SK-N-MC (cell line): ENCODE measurements at regions not wholly inside any gene's neighbourhood (a gene's known extent, or its start where the extent isn't known, plus 50 kb on each side); places are given as distances from the start of the nearest gene placed in this dataset.
"Not testable (repeated sequence)": the region's sequence is repeated elsewhere in the genome, so short reads cannot be mapped to it uniquely, and the experiment has no call there.

ENCODE experiments used
- DNase-seq: peaks from one replicate; pipeline ENCODE4 v3.0.0-alpha.2; 2011; ENCODE audit warnings: low read depth, low spot score
- H3K27ac ChIP-seq: fragments of 200-600 bp; sonication (generic); 2 replicates; pipeline ENCODE4 v1.5.1; 2016; ENCODE audit warnings: mixed run types
- H3K36me3 ChIP-seq: fragments of 200-600 bp; sonication (generic); 2 replicates; pipeline ENCODE4 v1.6.1; 2017; ENCODE audit warnings: antibody characterized with exemption, low read length, mixed read lengths; ENCODE audit not compliant: insufficient read depth
- H3K4me3 ChIP-seq: fragments of 200-600 bp; sonication (generic); 2 replicates; pipeline ENCODE4 v1.5.1; 2016
- H3K9ac ChIP-seq: fragments of 200-600 bp; sonication (generic); 2 replicates; pipeline ENCODE4 v1.8.0; 2017; ENCODE audit warnings: mixed run types, mixed read lengths; ENCODE audit not compliant: insufficient read length
- H3K9me3 ChIP-seq: fragments of 200-600 bp; sonication (generic); 2 replicates; pipeline ENCODE4 v1.6.1; 2017; ENCODE audit warnings: low read depth, mild to moderate bottlenecking, antibody characterized with exemption, low read length, moderate library complexity, mixed read lengths
- EZH2 ChIP-seq: fragments of 200-600 bp; sonication (generic); IDR thresholded peaks from one replicate; pipeline ENCODE4 v1.6.1; 2017; ENCODE audit warnings: antibody characterized with exemption
- FOXP2 ChIP-seq: optimal IDR thresholded peaks from 2 replicates; pipeline ENCODE3; 2011; ENCODE audit warnings: mild to moderate bottlenecking, moderate library complexity; ENCODE audit not compliant: insufficient read depth; ENCODE audit errors: extremely low read length, control extremely low read depth
- POLR2AphosphoS5 ChIP-seq: IDR thresholded peaks from 2 replicates; pipeline ENCODE4 v1.6.1; 2012; ENCODE audit warnings: mild to moderate bottlenecking, low read depth, low read length, borderline replicate concordance

DNA sequence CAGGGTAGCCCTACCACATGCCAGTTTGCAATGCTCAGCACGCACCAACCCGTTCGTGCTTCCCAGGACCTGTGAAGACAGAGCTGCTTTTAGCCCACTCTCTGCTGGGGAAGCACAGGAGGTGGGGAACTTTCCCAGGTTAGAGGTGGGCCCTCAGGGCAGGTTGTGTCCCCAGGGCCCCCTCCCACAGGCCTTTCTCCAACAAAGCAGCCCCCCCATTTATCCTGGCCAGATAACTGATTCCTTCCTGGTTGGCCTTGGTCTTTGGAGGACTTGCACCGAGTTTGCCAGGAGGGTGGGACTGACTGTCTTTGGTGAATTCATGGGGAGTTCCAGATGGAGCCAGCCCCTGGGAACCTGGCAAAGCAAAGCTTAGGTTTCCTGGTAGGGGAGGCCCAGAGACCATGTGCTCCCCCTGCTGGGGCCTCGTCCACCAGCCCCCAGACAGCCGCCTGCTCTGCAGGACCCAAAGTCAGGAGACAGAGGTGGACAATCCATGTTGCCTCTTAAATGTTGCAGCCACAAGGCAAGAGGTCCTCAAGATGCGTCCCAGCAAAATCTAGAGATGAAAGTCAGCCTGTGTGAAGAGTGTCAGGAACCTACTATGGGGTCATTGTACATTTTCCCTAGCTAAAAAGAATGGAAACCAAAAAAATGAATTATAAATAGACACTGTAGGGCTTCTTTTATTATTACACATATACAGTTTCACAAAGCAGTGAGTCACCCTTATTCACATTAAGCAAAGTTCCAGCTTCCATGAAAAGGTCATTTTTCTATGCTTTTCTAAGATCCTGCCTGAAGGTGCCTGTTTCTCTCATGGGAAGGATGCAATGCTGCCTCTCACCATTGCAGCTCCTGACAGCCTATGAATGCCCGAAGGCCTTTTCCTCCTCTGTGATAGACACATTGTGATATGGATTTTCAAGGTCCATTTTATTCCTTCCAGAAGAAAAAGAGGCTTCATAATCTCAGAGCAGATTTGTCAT is 497.8 kb downstream of the PREX1 start:
- no peak for DNase-seq
- H3K4me3 ChIP-seq: no peak overlapping the region
- no peak overlapping the region for H3K27ac ChIP-seq
- H3K9me3 ChIP-seq: no peaks in the 10 kb centered on the region
- no peaks in the 10 kb centered on the region for H3K36me3 ChIP-seq
- TF ChIP-seq FOXP2 (no peak), POLR2AphosphoS5 (no peak)
- no peak overlapping the region for H3K9ac ChIP-seq

DNA sequence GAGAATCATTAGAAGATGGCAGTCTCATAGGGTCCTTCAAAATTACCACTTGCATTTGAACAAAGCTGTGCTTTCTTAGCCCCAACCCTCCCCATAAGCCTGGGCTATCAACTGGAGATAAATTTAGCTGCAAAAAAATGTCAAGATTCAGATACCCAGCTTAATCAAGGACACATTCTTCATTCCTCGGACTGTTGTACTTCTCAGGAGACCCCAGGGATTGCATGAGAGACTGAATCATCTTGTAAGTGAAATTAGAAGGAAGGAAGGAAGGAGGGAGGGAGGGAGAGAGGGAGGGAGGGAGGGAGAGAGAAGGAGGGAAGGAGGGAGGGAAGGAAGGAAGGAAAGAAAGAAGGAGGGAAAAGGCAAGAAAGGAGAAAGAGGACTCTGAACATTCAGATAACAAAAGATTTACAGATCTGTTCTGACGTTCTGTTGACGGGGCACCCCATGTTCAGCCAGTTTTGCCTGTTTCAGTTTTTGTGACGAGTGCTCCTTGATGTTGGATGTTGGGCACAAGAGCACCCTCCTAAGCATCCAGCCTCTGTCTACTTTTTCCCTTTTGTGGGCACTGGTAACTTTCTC is 498.7 kb downstream of the PREX1 start:
- TF ChIP-seq EZH2 (no peak), FOXP2 (no peak), POLR2AphosphoS5 (no peak)
- Histone ChIP-seq H3K4me3 (no peak overlapping the region), H3K9ac (no peak overlapping the region), H3K27ac (no peak overlapping the region), H3K9me3 (no peaks in the 10 kb centered on the region), H3K36me3 (no peaks in the 10 kb centered on the region)
- DNase-seq: no peak

DNA sequence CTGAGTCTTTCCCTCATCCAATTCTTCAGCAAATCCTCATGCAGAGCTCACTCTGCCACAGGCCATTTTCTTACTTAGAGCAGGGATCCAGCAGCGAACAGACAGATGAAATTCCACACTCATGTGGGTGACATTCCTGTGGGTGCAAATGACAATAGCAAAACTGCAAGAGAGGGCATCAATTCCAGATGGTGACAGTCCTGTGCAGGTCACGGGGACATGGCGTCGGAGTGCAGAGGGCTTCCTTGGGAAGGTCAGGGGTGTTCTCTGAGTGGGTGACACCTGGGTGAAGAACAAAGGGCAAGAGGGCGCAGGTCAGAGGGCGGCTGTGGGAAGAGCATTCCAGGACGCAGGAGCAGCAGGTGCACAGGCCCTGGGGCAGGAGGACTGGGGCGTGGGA is 500.0 kb downstream of the PREX1 start:
- not testable (repeated sequence) for H3K36me3 ChIP-seq, H3K9ac ChIP-seq, DNase-seq, H3K9me3 ChIP-seq, H3K4me3 ChIP-seq, H3K27ac ChIP-seq

DNA sequence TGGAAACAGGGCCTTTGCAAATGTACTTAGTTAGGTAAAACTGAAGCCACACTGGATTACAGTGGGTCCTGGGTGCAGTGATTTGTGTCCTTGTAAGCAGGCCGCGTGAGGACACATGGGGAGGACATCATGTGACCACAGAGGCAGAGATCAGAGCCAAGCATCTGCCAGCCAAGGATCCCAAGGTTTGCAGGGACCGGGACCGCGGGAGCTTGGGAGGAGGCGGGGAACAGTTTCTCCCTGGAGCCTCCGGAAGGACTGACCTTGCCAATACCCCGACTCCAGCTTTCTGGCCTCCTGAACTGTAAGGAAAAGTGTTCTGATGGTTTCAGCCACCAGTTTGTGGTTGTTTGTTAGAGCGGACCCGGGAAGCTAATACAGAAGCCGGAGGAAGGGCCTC is 500.9 kb downstream of the PREX1 start:
- DNase-seq: no peak
- H3K9ac ChIP-seq: no peak overlapping the region
- H3K4me3 ChIP-seq: no peak overlapping the region
- no peaks in the 10 kb centered on the region for H3K36me3 ChIP-seq
- no peak for TF ChIP-seq EZH2
- no peak for TF ChIP-seq FOXP2
- TF ChIP-seq POLR2AphosphoS5: no peak
- H3K27ac ChIP-seq: no peak overlapping the region
- no peaks in the 10 kb centered on the region for H3K9me3 ChIP-seq

DNA sequence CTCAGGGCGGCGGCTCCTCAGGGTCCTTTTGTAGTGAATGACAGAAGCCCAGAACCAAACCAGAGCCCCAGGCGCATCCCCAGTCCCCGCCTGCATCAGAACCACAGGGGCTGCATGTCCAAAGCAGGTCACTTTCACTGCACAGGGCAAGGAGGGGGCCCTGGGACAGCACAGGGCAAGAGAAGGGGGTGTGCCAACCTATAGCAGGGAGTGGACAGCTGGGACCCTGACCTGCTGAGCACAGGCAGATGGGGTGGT is 501.4 kb downstream of the PREX1 start:
- Histone ChIP-seq H3K4me3 (no peak overlapping the region), H3K9ac (no peak overlapping the region), H3K36me3 (no peaks in the 10 kb centered on the region), H3K9me3 (no peaks in the 10 kb centered on the region), H3K27ac (no peak overlapping the region)
- DNase-seq: no peak
- TF ChIP-seq FOXP2: no peak
- no peak for TF ChIP-seq EZH2
- TF ChIP-seq POLR2AphosphoS5: no peak

DNA sequence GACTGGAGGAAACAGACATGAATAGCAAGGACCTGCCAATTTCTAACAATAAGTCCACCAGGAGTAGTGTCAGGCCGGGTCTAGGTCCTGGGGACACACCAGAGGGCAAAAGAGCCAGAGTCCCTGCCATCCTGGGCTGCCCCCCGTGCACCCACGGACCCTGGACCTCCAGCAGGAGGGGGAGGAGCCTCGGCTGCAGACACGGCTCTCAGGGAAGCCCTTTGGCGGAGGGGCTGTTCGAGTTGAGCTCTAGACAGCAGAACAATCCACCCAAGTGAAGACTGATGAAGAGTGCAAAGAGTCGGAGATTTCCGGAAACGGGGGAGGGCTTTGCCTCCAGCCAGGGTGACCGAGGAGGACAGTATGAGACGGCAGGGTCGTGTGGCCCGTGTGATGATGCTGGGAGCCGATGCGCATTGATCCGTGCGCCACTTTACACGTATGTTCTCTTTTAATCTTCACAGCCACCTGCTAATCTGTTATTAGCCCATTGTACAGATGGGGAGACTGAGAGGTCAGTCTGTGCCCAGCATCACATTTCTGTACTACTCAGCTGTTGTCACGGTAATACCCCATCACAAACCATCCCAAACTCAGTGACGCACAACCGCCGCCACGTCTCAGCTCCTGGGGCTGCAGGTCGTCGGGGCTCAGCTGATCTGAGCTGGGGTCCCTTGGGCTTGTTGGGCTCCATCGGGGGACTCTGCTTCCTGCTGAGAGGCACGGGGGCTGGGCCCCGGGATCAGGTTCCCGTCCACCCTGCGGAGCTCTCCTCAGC is 502.0 kb downstream of the PREX1 start:
- H3K9me3 ChIP-seq: no peaks in the 10 kb centered on the region
- H3K36me3 ChIP-seq: no peaks in the 10 kb centered on the region
- no peak for DNase-seq
- H3K27ac ChIP-seq: no peak overlapping the region
- no peak overlapping the region for H3K4me3 ChIP-seq
- no peak for TF ChIP-seq FOXP2
- no peak for TF ChIP-seq POLR2AphosphoS5
- no peak for TF ChIP-seq EZH2
- H3K9ac ChIP-seq: no peak overlapping the region

DNA sequence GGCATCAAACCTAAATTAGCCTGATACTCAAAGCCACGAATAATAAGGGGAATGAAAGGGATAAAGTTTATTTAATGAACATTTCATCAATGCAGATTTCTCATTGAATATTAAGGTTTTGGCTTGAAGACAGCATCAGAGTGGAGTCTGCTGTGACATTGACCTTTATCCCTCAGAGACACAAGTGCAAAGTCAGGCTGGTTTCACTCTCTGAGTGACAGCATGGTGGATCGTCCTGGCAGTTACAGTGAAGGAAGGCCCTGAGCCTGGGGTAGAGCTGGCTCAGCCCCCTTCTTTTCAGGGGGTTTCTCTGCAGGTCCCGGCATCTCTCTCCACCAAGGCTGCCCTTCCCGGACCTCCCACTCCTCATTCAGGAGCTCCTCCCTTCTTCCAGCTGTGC is 503.1 kb downstream of the PREX1 start:
- Histone ChIP-seq H3K4me3 (no peak overlapping the region), H3K36me3 (no peaks in the 10 kb centered on the region), H3K27ac (no peak overlapping the region), H3K9me3 (no peaks in the 10 kb centered on the region), H3K9ac (no peak overlapping the region)
- no peak for DNase-seq
- no peak for TF ChIP-seq FOXP2
- TF ChIP-seq EZH2: no peak
- TF ChIP-seq POLR2AphosphoS5: no peak

DNA sequence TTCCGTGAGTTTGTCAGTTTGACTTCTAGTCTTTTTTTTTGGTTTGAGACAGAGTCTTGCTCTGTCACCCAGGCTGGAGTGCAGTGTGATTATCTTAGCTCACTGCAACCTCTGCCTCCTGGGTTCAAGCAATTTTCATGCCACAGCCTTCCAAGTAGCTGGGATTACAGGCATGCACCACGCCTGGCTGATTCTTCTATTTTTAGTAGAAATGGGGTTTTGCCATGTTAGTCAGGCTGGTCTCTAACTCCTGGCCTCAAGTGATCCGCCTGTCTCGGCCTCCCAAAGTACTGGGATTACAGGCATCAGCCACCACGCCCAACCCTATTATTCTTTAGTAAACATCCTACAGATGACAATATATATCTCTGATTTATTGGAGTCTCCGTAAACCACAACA is 506.5 kb downstream of the PREX1 start:
- TF ChIP-seq EZH2 (no peak), POLR2AphosphoS5 (no peak), FOXP2 (no peak)
- no peak overlapping the region for H3K27ac ChIP-seq
- H3K4me3 ChIP-seq: no peak overlapping the region
- no peak for DNase-seq
- H3K9me3 ChIP-seq: no peaks in the 10 kb centered on the region
- no peak overlapping the region for H3K9ac ChIP-seq
- H3K36me3 ChIP-seq: no peaks in the 10 kb centered on the region

DNA sequence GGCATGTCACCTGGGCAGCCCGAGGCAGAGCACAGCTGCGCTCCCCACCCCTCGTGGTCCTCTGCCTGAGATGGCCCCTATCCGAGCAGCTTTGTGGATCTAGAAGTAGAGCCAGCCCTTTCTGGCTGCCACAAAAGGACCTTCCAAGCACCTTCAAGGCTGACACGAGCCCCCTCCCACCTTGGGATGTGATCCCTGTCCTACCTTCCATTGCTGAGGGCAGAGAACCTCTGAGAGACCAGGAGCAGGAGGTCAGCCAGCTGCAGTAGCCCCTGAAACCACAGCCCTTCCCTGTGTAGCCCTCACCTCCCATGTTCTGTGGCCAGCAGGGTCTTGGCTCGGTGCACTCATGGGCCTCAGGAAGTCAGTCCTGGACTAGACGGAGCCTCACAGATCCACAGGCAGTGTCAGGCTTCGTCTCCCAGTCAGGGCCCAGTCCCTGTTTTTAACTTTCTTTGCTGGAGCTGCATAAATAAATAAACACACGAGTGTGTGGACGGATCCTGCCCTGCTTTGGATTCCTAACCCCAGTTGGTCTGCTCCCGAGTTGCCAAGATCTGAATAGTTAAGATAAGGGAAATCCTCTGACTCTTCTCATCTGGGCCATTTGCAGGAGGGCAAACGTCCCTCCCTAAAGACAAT is 507.7 kb downstream of the PREX1 start:
- Histone ChIP-seq H3K9me3 (no peaks in the 10 kb centered on the region), H3K27ac (no peak overlapping the region), H3K4me3 (no peak overlapping the region), H3K9ac (no peak overlapping the region), H3K36me3 (no peaks in the 10 kb centered on the region)
- no peak for DNase-seq
- TF ChIP-seq POLR2AphosphoS5 (no peak), EZH2 (no peak), FOXP2 (no peak)
